Esophagus muscularis mucosa (tissue), 4 donors: ENCODE measurements at regions not wholly inside any gene's neighbourhood (a gene's known extent, or its start where the extent isn't known, plus 50 kb on each side); places are given as distances from the start of the nearest gene placed in this dataset.
"Not testable (repeated sequence)": the region's sequence is repeated elsewhere in the genome, so short reads cannot be mapped to it uniquely, and the experiment has no call there.

Source experiments
- DNase-seq: peaks from one replicate; pipeline ENCODE4 v3.0.0-alpha.2; 2017; ENCODE audit errors: extremely low spot score
- H3K27ac ChIP-seq, 4 donors: fragments of 200-600 bp; sonication (generic); replicated peaks in 1 of 4; 1 replicate in 3 of 4; 2 replicates in 1 of 4; pipeline ENCODE4 v1.5.1; 2016 to 2019; ENCODE audit warnings: mild to moderate bottlenecking in 1 of 4
- H3K27me3 ChIP-seq, 4 donors: fragments of 200-600 bp; sonication (generic); one replicate each; pipeline versions ENCODE4 v1.5.1 to v1.6.0; 2016 to 2019
- H3K36me3 ChIP-seq, 4 donors: fragments of 200-600 bp; sonication (generic); one replicate each; pipeline ENCODE4 v1.5.1; 2016 to 2019
- H3K4me1 ChIP-seq, 4 donors: fragments of 200-600 bp; sonication (generic); one replicate each; pipeline ENCODE4 v1.5.1; 2016 to 2019
- H3K4me3 ChIP-seq, 4 donors: fragments of 200-600 bp; sonication (generic); 1 replicate in 2 of 4; 2 replicates in 2 of 4; pipeline ENCODE4 v1.5.1; 2016 to 2019; ENCODE audit warnings: mild to moderate bottlenecking in 4 of 4, moderate library complexity in 1 of 4
- H3K9me3 ChIP-seq, 4 donors: fragments of 200-600 bp; sonication (generic); 1 replicate in 3 of 4; 2 replicates in 1 of 4; pipeline ENCODE4 v1.5.1; 2016 to 2019
- EP300 ChIP-seq: sonication (generic); formaldehyde crosslinking; IDR thresholded peaks from one replicate; pipeline ENCODE4 v1.6.1; 2017; ENCODE audit warnings: antibody characterized with exemption
- POLR2A ChIP-seq: fragments of 450-650 bp; IDR thresholded peaks from one replicate; pipeline ENCODE4 v1.6.1; 2017; ENCODE audit warnings: antibody characterized with exemption, moderate library complexity, mild to moderate bottlenecking, low read depth
- POLR2AphosphoS5 ChIP-seq, 2 donors: sonication (generic); formaldehyde crosslinking; IDR thresholded peaks; one replicate each; pipeline ENCODE4 v1.6.1; 2017; ENCODE audit warnings: antibody characterized with exemption in 2 of 2
- WGBS: methylation state at CpG from one replicate; pipeline ENCODE4 v1.1.5; 2018; 5-methylcytosine and 5-hydroxymethylcytosine counted together
- intact Hi-C: fragments of 100-400 bp; cut with DNase I; formaldehyde crosslinking; loops from one replicate; pipeline ENCODE4 v1.15.1; 2023
- TF ChIP-seq, protein P1 (sequence below), 3 experiments: fragments of 200-600 bp in 2 of 3; fragments of 450-650 bp in 1 of 3; sonication (generic) in 2 of 3; IDR thresholded peaks; one replicate each; pipeline ENCODE4 v1.5.1; 2017 to 2019; ENCODE audit warnings: antibody characterized with exemption in 3 of 3, mild to moderate bottlenecking in 2 of 3, moderate library complexity in 1 of 3

DNA sequence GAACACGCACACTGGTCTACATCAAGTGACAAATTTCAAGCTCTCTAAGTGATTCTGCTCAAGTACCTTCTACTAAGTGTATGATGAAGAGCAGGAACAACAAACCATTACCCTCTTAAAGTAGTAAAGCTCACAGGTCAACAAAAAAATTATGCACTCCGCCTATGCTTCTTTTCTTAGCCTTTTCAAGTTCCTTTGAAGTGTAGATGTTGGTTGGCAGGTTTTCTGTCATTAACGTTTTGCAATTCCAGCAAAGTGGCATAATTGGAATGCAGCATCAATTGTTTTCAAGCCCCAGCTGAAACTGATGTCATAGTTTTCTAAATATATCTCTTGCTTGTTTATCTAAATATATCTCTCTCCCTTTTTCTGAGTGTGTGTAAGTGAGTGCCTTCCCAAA, 396.9 kb upstream of the EYS start:
- H3K27ac ChIP-seq, result no peak overlapping the region
- intact Hi-C loops, result no loop called here
- no peaks in the 10 kb centered on the region for H3K27me3 ChIP-seq
- peaks cover 0 to 14% (median 10%) of the 10 kb centered on the region in 4 donors for H3K4me1 ChIP-seq
- no peak for DNase-seq
- TF ChIP-seq EP300 (no peak), POLR2AphosphoS5 (IDR thresholded peaks at IDR 0.05) (no peak), POLR2A (no peak)
- TF ChIP-seq, protein P1, sequence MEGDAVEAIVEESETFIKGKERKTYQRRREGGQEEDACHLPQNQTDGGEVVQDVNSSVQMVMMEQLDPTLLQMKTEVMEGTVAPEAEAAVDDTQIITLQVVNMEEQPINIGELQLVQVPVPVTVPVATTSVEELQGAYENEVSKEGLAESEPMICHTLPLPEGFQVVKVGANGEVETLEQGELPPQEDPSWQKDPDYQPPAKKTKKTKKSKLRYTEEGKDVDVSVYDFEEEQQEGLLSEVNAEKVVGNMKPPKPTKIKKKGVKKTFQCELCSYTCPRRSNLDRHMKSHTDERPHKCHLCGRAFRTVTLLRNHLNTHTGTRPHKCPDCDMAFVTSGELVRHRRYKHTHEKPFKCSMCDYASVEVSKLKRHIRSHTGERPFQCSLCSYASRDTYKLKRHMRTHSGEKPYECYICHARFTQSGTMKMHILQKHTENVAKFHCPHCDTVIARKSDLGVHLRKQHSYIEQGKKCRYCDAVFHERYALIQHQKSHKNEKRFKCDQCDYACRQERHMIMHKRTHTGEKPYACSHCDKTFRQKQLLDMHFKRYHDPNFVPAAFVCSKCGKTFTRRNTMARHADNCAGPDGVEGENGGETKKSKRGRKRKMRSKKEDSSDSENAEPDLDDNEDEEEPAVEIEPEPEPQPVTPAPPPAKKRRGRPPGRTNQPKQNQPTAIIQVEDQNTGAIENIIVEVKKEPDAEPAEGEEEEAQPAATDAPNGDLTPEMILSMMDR (IDR thresholded peaks at IDR 0.05), result no peak
- 19% methylated on average over 3 of the region's 3 CpGs for WGBS
- no peaks in the 10 kb centered on the region for H3K9me3 ChIP-seq
- no peaks in the 10 kb centered on the region for H3K36me3 ChIP-seq
- H3K4me3 ChIP-seq, result no peak overlapping the region

DNA sequence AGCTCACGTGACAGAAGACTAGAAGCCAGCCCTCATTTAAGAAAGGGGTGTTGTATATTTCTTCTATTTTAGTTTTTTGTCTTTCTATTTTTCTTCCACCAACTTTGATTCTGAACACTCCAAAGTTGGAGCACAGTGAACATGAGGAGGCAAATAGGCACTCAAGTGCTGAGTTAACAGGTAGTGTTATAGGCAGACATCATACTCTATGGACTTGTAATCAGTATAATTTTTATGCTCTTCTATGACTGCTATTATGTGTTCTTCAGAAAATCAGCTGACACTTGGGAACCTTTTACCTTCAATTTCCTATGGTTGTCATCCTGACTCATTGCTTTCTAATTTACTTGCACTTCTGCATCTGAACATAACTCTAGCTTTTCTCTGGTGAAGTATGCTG, 396.3 kb upstream of the EYS start:
- no peak overlapping the region for H3K4me3 ChIP-seq
- WGBS, result 79% methylated on average over 1 of the region's 1 CpG
- no peaks in the 10 kb centered on the region for H3K9me3 ChIP-seq

DNA sequence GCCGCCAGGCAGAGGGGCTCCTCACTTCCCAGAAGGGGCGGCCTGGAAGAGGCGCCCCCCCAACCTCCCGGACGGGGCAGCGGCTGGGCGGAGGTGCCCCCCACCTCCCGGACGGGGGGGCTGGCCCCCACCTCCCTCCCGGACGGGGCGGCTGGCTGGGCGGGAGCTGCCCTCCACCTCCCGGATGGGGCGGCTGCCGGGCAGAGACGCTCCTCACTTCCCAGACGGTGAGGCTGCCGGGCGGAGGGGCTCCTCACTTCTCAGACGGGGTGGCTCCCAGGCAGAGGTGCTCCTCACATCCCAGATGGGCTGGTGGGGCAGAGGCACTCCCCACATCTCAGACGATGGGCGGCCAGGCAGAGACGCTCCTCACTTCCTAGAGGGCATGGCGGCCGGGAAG, 389.7 kb upstream of the EYS start:
- WGBS, result no CpG with 5 or more reads among the region's 26 CpGs
- no peak for TF ChIP-seq EP300
- TF ChIP-seq, protein P1 (IDR thresholded peaks at IDR 0.05), result no peak
- TF ChIP-seq POLR2A, result no peak
- TF ChIP-seq POLR2AphosphoS5 (IDR thresholded peaks at IDR 0.05), result no peak
- intact Hi-C loops, result no loop called here
- H3K4me3 ChIP-seq, result no peak overlapping the region
- no peaks in the 10 kb centered on the region for H3K4me1 ChIP-seq
- no peaks in the 10 kb centered on the region for H3K9me3 ChIP-seq
- DNase-seq, result no peak
- H3K27ac ChIP-seq, result no peak overlapping the region
- no peaks in the 10 kb centered on the region for H3K27me3 ChIP-seq
- no peaks in the 10 kb centered on the region for H3K36me3 ChIP-seq

More for the DNA sequence above, 396.3 kb upstream of the EYS start:
- Histone ChIP-seq H3K36me3 (no peaks in the 10 kb centered on the region), H3K27ac (no peak overlapping the region), H3K27me3 (no peaks in the 10 kb centered on the region), H3K4me1 (peaks cover 0 to 14% (median 10%) of the 10 kb centered on the region in 4 donors)
- TF ChIP-seq EP300 (no peak), POLR2AphosphoS5 (IDR thresholded peaks at IDR 0.05) (no peak), POLR2A (no peak)
- TF ChIP-seq, protein P1 (IDR thresholded peaks at IDR 0.05), result no peak
- no peak for DNase-seq
- intact Hi-C loops, result no loop called here

DNA sequence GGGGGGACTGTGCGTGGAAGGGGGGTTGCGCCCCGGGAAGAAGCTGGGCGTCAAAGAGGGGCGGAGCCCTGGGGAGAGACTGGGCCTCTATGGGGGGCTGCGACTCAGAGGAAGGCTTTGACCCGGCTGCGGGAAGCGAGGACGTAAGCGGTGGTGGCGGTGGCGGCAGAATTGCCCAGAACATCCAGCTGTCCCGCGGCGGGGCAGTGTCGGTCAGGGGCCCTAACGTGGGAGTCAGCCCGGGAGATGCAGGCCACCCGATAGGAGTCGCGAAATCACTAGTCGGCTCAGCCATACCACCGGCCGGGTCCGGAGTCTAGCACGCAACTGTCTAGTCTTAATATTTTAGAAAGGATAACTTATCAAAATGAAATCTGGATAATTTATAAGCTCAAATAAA, 387.6 kb upstream of the EYS start:
- no peaks in the 10 kb centered on the region for H3K27me3 ChIP-seq
- WGBS, result 92% methylated on average over 22 of the region's 27 CpGs
- H3K9me3 ChIP-seq, result no peaks in the 10 kb centered on the region
- H3K27ac ChIP-seq, result no peak overlapping the region
- H3K4me3 ChIP-seq, result no peak overlapping the region
- no peak for DNase-seq
- TF ChIP-seq POLR2A (no peak), EP300 (no peak)
- TF ChIP-seq, protein P1 (IDR thresholded peaks at IDR 0.05), result no peak
- no peaks in the 10 kb centered on the region for H3K36me3 ChIP-seq
- intact Hi-C loops, result no loop called here
- no peaks in the 10 kb centered on the region for H3K4me1 ChIP-seq

DNA sequence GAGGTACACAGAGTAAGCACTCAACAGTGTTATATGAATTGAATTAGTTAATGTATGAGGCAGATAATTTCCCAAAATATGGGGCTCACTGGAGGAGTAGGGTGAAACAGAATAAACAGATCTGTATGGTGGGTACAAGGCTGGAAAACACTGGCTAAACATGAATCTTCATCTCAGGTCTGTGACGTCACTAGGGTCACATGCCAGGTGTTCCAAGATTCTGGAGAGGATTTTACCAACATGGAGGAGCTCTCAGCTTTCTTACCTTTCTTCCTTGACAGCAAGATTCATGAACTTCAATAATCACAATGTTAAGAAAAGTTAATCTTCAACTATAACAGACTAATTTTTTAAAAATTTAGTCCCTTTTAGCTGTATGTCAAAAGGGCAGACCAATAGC, 385.3 kb upstream of the EYS start:
- H3K36me3 ChIP-seq, DNase-seq, H3K27ac ChIP-seq, H3K4me3 ChIP-seq, H3K4me1 ChIP-seq, H3K9me3 ChIP-seq, intact Hi-C loops, H3K27me3 ChIP-seq: not testable (repeated sequence)
- 100% methylated on average over 1 of the region's 1 CpG for WGBS
